Endodermal cell (in vitro differentiated cells): ENCODE measurements at regions not wholly inside any gene's neighbourhood (a gene's known extent, or its start where the extent isn't known, plus 50 kb on each side); places are given as distances from the start of the nearest gene placed in this dataset.

Experiments
- DNase-seq: peaks from one replicate; pipeline ENCODE4 v3.0.0-alpha.2; 2017
- H3K27ac ChIP-seq: 2 replicates; pipeline ENCODE4 v1.5.1; 2013; ENCODE audit warnings: mild to moderate bottlenecking, low read depth, low read length, moderate library complexity
- H3K27me3 ChIP-seq: 2 replicates; pipeline ENCODE4 v1.6.1; 2013; ENCODE audit warnings: mild to moderate bottlenecking, low read length, moderate library complexity; ENCODE audit not compliant: insufficient read depth, control insufficient read depth, poor library complexity, severe bottlenecking
- H3K36me3 ChIP-seq: 2 replicates; pipeline ENCODE4 v1.7.0; 2013; ENCODE audit warnings: mild to moderate bottlenecking, low read length, moderate library complexity; ENCODE audit not compliant: control insufficient read depth, insufficient read depth
- H3K4me1 ChIP-seq: one replicate; pipeline ENCODE4 v1.7.0; 2013; ENCODE audit warnings: low read length; ENCODE audit not compliant: control insufficient read depth, insufficient read depth
- H3K4me3 ChIP-seq: 2 replicates; pipeline ENCODE4 v1.5.1; 2013; ENCODE audit warnings: mild to moderate bottlenecking, low read length, moderate library complexity
- H3K9ac ChIP-seq: 2 replicates; pipeline ENCODE4 v1.6.1; 2013; ENCODE audit warnings: mild to moderate bottlenecking, low read length, moderate library complexity; ENCODE audit not compliant: poor library complexity, severe bottlenecking; ENCODE audit errors: extremely low read depth
- H3K9me3 ChIP-seq: 2 replicates; pipeline ENCODE4 v1.6.1; 2013; ENCODE audit warnings: mild to moderate bottlenecking, low read length, moderate library complexity; ENCODE audit not compliant: control insufficient read depth
- H3K27ac Mint-ChIP-seq: 2 replicates; pipeline ENCODE4 v1.8.0; 2020; ENCODE audit warnings: mixed read lengths
- H3K27me3 Mint-ChIP-seq: 2 replicates; pipeline ENCODE4 v1.8.0; 2021; ENCODE audit warnings: mild to moderate bottlenecking, mixed read lengths; ENCODE audit not compliant: insufficient read depth
- H3K36me3 Mint-ChIP-seq: 2 replicates; pipeline ENCODE4 v1.8.0; 2020; ENCODE audit warnings: low read depth, mixed read lengths
- H3K4me1 Mint-ChIP-seq: 2 replicates; pipeline ENCODE4 v1.8.0; 2020; ENCODE audit warnings: mixed read lengths
- H3K4me3 Mint-ChIP-seq: 2 replicates; pipeline ENCODE4 v1.8.0; 2020; ENCODE audit warnings: mild to moderate bottlenecking, moderate library complexity, mixed read lengths
- H3K9me3 Mint-ChIP-seq: 2 replicates; pipeline ENCODE4 v1.8.0; 2020; ENCODE audit warnings: mild to moderate bottlenecking, mixed read lengths
- WGBS, 2 experiments: methylation state at CpG; one replicate each; pipeline versions ENCODE4 v1.1.5 to v1.1.7; 2013; ENCODE audit warnings: missing lambda C conversion rate in 2 of 2, mixed read lengths in 1 of 2; ENCODE audit not compliant: insufficient coverage in 1 of 2, insufficient read length in 1 of 2; 5-methylcytosine and 5-hydroxymethylcytosine counted together
- TF ChIP-seq, protein P1 (sequence below): fragments of 200-600 bp; sonication (generic); conservative IDR thresholded peaks from 2 replicates; pipeline ENCODE4 v1.5.0; 2021; ENCODE audit warnings: antibody characterized with exemption, mild to moderate bottlenecking

GRCh38 chr5:3234566-3234965 lies 361.1 kb upstream of the IRX1 start:
- Histone ChIP-seq H3K27me3 (no peaks in the 10 kb centered on the region), H3K9ac (no peak overlapping the region), H3K36me3 (no peaks in the 10 kb centered on the region), H3K4me3 (no peak overlapping the region), H3K27ac (no peak overlapping the region), H3K4me1 (no peaks in the 10 kb centered on the region), H3K9me3 (no peaks in the 10 kb centered on the region)
- Mint-ChIP-seq H3K36me3 (no peaks in the 10 kb centered on the region), H3K4me3 (no peak overlapping the region), H3K9me3 (peaks cover 12% of the 10 kb centered on the region), H3K4me1 (no peaks in the 10 kb centered on the region), H3K27ac (no peak overlapping the region), H3K27me3 (peaks cover 2% of the 10 kb centered on the region)
- peak; percentile 17 for DNase-seq
- 94 to 100% methylated on average over 2 to 9 of the region's 9 CpGs for WGBS, 2 experiments
- TF ChIP-seq, protein P1, sequence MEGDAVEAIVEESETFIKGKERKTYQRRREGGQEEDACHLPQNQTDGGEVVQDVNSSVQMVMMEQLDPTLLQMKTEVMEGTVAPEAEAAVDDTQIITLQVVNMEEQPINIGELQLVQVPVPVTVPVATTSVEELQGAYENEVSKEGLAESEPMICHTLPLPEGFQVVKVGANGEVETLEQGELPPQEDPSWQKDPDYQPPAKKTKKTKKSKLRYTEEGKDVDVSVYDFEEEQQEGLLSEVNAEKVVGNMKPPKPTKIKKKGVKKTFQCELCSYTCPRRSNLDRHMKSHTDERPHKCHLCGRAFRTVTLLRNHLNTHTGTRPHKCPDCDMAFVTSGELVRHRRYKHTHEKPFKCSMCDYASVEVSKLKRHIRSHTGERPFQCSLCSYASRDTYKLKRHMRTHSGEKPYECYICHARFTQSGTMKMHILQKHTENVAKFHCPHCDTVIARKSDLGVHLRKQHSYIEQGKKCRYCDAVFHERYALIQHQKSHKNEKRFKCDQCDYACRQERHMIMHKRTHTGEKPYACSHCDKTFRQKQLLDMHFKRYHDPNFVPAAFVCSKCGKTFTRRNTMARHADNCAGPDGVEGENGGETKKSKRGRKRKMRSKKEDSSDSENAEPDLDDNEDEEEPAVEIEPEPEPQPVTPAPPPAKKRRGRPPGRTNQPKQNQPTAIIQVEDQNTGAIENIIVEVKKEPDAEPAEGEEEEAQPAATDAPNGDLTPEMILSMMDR: no peak

DNA sequence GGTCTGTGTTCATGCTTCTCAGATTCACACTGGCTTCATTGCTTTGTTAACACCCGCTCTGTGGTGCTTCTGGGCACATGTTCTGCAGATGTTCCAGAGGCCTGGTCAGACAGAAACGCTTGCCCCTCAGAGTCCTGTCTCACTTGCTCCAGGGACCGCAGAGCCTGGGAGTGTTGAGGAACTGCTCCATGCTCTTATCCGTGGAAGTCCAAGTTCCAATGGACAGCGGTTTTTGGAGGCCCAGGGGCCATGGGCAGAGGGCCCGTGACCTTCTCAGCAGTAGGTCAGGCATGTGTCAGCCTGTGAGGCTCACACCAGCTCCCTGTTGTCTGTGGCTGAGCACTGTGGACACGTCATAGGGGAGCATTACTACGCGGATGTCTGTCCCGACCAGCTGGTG lies 364.7 kb upstream of the IRX1 start:
- WGBS, 2 experiments: 93 to 94% methylated on average over 10 of the region's 10 CpGs
- Histone ChIP-seq H3K36me3 (no peaks in the 10 kb centered on the region), H3K27me3 (no peaks in the 10 kb centered on the region), H3K27ac (no peak overlapping the region), H3K9ac (no peak overlapping the region), H3K4me1 (no peaks in the 10 kb centered on the region), H3K9me3 (no peaks in the 10 kb centered on the region), H3K4me3 (no peak overlapping the region)
- peak; percentile 19 for DNase-seq
- no peak overlapping the region for H3K4me3 Mint-ChIP-seq
- peaks cover 10% of the 10 kb centered on the region for H3K9me3 Mint-ChIP-seq
- peaks cover 2% of the 10 kb centered on the region for H3K27me3 Mint-ChIP-seq
- no peaks in the 10 kb centered on the region for H3K36me3 Mint-ChIP-seq
- no peaks in the 10 kb centered on the region for H3K4me1 Mint-ChIP-seq
- H3K27ac Mint-ChIP-seq: no peak overlapping the region
- TF ChIP-seq, protein P1: no peak

- Histone ChIP-seq H3K9me3 (no peaks in the 10 kb centered on the region), H3K4me3 (no peak overlapping the region), H3K4me1 (no peaks in the 10 kb centered on the region), H3K36me3 (no peaks in the 10 kb centered on the region), H3K9ac (no peak overlapping the region), H3K27ac (no peak overlapping the region), H3K27me3 (no peaks in the 10 kb centered on the region)
- no peak overlapping the region for H3K4me3 Mint-ChIP-seq
- 93 to 95% methylated on average over 4 to 5 of the region's 5 CpGs for WGBS, 2 experiments
- no peaks in the 10 kb centered on the region for H3K4me1 Mint-ChIP-seq
- peaks cover 9% of the 10 kb centered on the region for H3K9me3 Mint-ChIP-seq
- DNase-seq: peak; percentile 17
- H3K27me3 Mint-ChIP-seq: no peaks in the 10 kb centered on the region
- TF ChIP-seq, protein P1: no peak
- H3K36me3 Mint-ChIP-seq: no peaks in the 10 kb centered on the region
- H3K27ac Mint-ChIP-seq: no peak overlapping the region
Measured at GRCh38 chr5:3230254-3230653, 365.4 kb upstream of the IRX1 start.
